A673 (cell line): ENCODE measurements at regions not wholly inside any gene's neighbourhood (a gene's known extent, or its start where the extent isn't known, plus 50 kb on each side); places are given as distances from the start of the nearest gene placed in this dataset.

Experiments used
- CTCF ChIP-seq: fragments of 300-800, 200-600 bp; sonication (generic); conservative IDR thresholded peaks from 2 replicates; pipeline ENCODE4 v1.5.1; 2017; ENCODE audit warnings: low read depth, mild to moderate bottlenecking, antibody characterized with exemption, low read length, moderate library complexity, mixed read lengths
- EZH2 ChIP-seq: fragments of 200-600 bp; sonication (generic); IDR thresholded peaks from 2 replicates; pipeline ENCODE4 v1.6.1; 2017; ENCODE audit warnings: borderline replicate concordance, low read depth, mild to moderate bottlenecking, mixed read lengths, antibody characterized with exemption, low read length; ENCODE audit not compliant: poor library complexity, severe bottlenecking

GRCh38 chr4:27886120-27886519 lies 1025.5 kb downstream of the STIM2 start:
- no peak for TF ChIP-seq CTCF
- TF ChIP-seq EZH2 = no peak
